Hepatocyte (in vitro differentiated cells): ENCODE measurements at regions not wholly inside any gene's neighbourhood (a gene's known extent, or its start where the extent isn't known, plus 50 kb on each side); places are given as distances from the start of the nearest gene placed in this dataset.

ENCODE experiments used
- DNase-seq: peaks from one replicate; pipeline ENCODE4 v3.0.0-alpha.2; 2016; ENCODE audit warnings: low spot score
- H2AFZ ChIP-seq: fragments of 200-600 bp; sonication (generic); 2 replicates; pipeline ENCODE4 v1.6.0; 2016; ENCODE audit warnings: antibody characterized with exemption, mild to moderate bottlenecking
- H3K27ac ChIP-seq: fragments of 200-600 bp; sonication (generic); 2 replicates; pipeline ENCODE4 v1.5.1; 2016; ENCODE audit warnings: mild to moderate bottlenecking
- H3K27me3 ChIP-seq: fragments of 200-600 bp; sonication (generic); 2 replicates; pipeline ENCODE4 v1.6.1; 2016
- H3K36me3 ChIP-seq: fragments of 200-600 bp; sonication (generic); replicated peaks from 2 replicates; pipeline ENCODE4 v1.5.1; 2016; ENCODE audit warnings: low read depth; ENCODE audit not compliant: insufficient read depth
- H3K4me1 ChIP-seq: fragments of 200-600 bp; sonication (generic); 2 replicates; pipeline ENCODE4 v1.5.1; 2016; ENCODE audit warnings: mild to moderate bottlenecking, moderate library complexity; ENCODE audit not compliant: insufficient read depth
- H3K4me2 ChIP-seq: fragments of 200-600 bp; sonication (generic); 2 replicates; pipeline ENCODE4 v1.6.0; 2016
- H3K4me3 ChIP-seq: fragments of 200-600 bp; sonication (generic); 2 replicates; pipeline ENCODE4 v1.5.1; 2016; ENCODE audit warnings: mild to moderate bottlenecking
- H3K79me2 ChIP-seq: fragments of 200-600 bp; sonication (generic); 2 replicates; pipeline ENCODE4 v1.6.0; 2017; ENCODE audit warnings: mild to moderate bottlenecking
- H3K9me2 ChIP-seq: fragments of 200-600 bp; sonication (generic); replicated peaks from 2 replicates; pipeline ENCODE4 v1.6.0; 2017; ENCODE audit warnings: mild to moderate bottlenecking; ENCODE audit not compliant: insufficient read depth
- H3K9me3 ChIP-seq: fragments of 200-600 bp; sonication (generic); 2 replicates; pipeline ENCODE4 v1.5.1; 2016; ENCODE audit warnings: low read depth, mild to moderate bottlenecking
- H4K20me1 ChIP-seq: fragments of 200-600 bp; sonication (generic); 2 replicates; pipeline ENCODE4 v1.6.0; 2016; ENCODE audit warnings: mild to moderate bottlenecking; ENCODE audit not compliant: insufficient read depth, poor library complexity, severe bottlenecking
- CTCF ChIP-seq: fragments of 200-600 bp; sonication (generic); IDR thresholded peaks from 2 replicates; pipeline ENCODE4 v1.5.1; 2016; ENCODE audit warnings: antibody characterized with exemption, mild to moderate bottlenecking; ENCODE audit not compliant: poor library complexity
- EZH2 ChIP-seq: fragments of 200-600 bp; sonication (generic); IDR thresholded peaks from 2 replicates; pipeline ENCODE4 v1.6.1; 2016; ENCODE audit warnings: antibody characterized with exemption, mild to moderate bottlenecking, borderline replicate concordance
- EZH2phosphoT487 ChIP-seq: fragments of 200-600 bp; sonication (generic); IDR thresholded peaks from one replicate; pipeline ENCODE4 v1.6.1; 2018; ENCODE audit warnings: antibody characterized with exemption, mild to moderate bottlenecking, low read depth, moderate library complexity; ENCODE audit not compliant: unreplicated experiment, severe bottlenecking
- WGBS: methylation state at CpG from one replicate; pipeline ENCODE4 v1.1.6; 2016; ENCODE audit warnings: low lambda C conversion rate; ENCODE audit errors: missing lambda C conversion rate; 5-methylcytosine and 5-hydroxymethylcytosine counted together

GRCh38 chr5:52119768-52120167 is 667.9 kb upstream of the ITGA1 start:
- no peak overlapping the region for H3K4me2 ChIP-seq
- no peaks in the 10 kb centered on the region for H3K27me3 ChIP-seq
- no peaks in the 10 kb centered on the region for H3K9me3 ChIP-seq
- no peaks in the 10 kb centered on the region for H3K4me1 ChIP-seq
- no peaks in the 10 kb centered on the region for H3K36me3 ChIP-seq
- no peak for DNase-seq
- H3K79me2 ChIP-seq: no peaks in the 10 kb centered on the region
- no peak overlapping the region for H2AFZ ChIP-seq
- no peaks in the 10 kb centered on the region for H4K20me1 ChIP-seq
- TF ChIP-seq CTCF: no peak
- no peak for TF ChIP-seq EZH2phosphoT487
- TF ChIP-seq EZH2: no peak
- no peak overlapping the region for H3K27ac ChIP-seq
- no peaks in the 10 kb centered on the region for H3K9me2 ChIP-seq
- WGBS: 46% methylated on average over 1 of the region's 1 CpG
- H3K4me3 ChIP-seq: no peak overlapping the region

GRCh38 chr5:52132053-52132452 is 655.7 kb upstream of the ITGA1 start:
- TF ChIP-seq CTCF (no peak), EZH2phosphoT487 (no peak), EZH2 (no peak)
- 82% methylated on average over 3 of the region's 3 CpGs for WGBS
- no peak for DNase-seq
- Histone ChIP-seq H3K9me3 (no peaks in the 10 kb centered on the region), H3K36me3 (no peaks in the 10 kb centered on the region), H3K4me2 (no peak overlapping the region), H3K4me1 (no peaks in the 10 kb centered on the region), H4K20me1 (no peaks in the 10 kb centered on the region), H3K9me2 (no peaks in the 10 kb centered on the region), H3K27ac (no peak overlapping the region), H3K27me3 (no peaks in the 10 kb centered on the region), H3K79me2 (no peaks in the 10 kb centered on the region), H3K4me3 (no peak overlapping the region), H2AFZ (no peak overlapping the region)

GRCh38 chr5:52134013-52134650 is 653.6 kb upstream of the ITGA1 start:
- H3K4me3 ChIP-seq: no peak overlapping the region
- H4K20me1 ChIP-seq: no peaks in the 10 kb centered on the region
- no peaks in the 10 kb centered on the region for H3K79me2 ChIP-seq
- WGBS: 75% methylated on average over 3 of the region's 3 CpGs
- no peaks in the 10 kb centered on the region for H3K9me2 ChIP-seq
- H3K4me1 ChIP-seq: no peaks in the 10 kb centered on the region
- no peaks in the 10 kb centered on the region for H3K9me3 ChIP-seq
- no peaks in the 10 kb centered on the region for H3K27me3 ChIP-seq
- no peak overlapping the region for H3K4me2 ChIP-seq
- no peak overlapping the region for H2AFZ ChIP-seq
- H3K36me3 ChIP-seq: no peaks in the 10 kb centered on the region
- TF ChIP-seq EZH2phosphoT487 (no peak), CTCF (no peak), EZH2 (no peak)
- no peak overlapping the region for H3K27ac ChIP-seq
- no peak for DNase-seq
